Stimulated activated naive B cell treated with anti-CD40 and anti-IgM and Interleukin-4, amounts not matched to agents 10 μg/mL and 1 μg/mL and 100 μg/mL, for 72 hours (primary cell): ENCODE measurements at regions not wholly inside any gene's neighbourhood (a gene's known extent, or its start where the extent isn't known, plus 50 kb on each side); places are given as distances from the start of the nearest gene placed in this dataset.
A peak's percentile ranks its signal among the peaks of the same experiment; 100 is the strongest.
"Not testable (repeated sequence)": the region's sequence is repeated elsewhere in the genome, so short reads cannot be mapped to it uniquely, and the experiment has no call there.

Experiments used
- ATAC-seq, 2 donors: fragments of 150-1000 bp; cut with Tn5 transposase; replicated peaks; 2 replicates each; pipeline ENCODE4 v1.10.0; 2021; ENCODE audit warnings: moderate library complexity in 1 of 2
- DNase-seq: peaks from one replicate; pipeline ENCODE4 v3.0.0; 2021
- H3K27ac Mint-ChIP-seq: one replicate; pipeline ENCODE4 v1.8.0; 2022; ENCODE audit warnings: mild to moderate bottlenecking, mixed read lengths
- H3K27me3 Mint-ChIP-seq, 2 donors: one replicate each; pipeline ENCODE4 v1.8.0; 2022; ENCODE audit warnings: mixed read lengths in 2 of 2
- H3K36me3 Mint-ChIP-seq, 2 donors: one replicate each; pipeline ENCODE4 v1.8.0; 2022; ENCODE audit warnings: mixed read lengths in 2 of 2, mild to moderate bottlenecking in 1 of 2
- H3K4me1 Mint-ChIP-seq, 2 donors: one replicate each; pipeline ENCODE4 v1.8.0; 2022; ENCODE audit warnings: mixed read lengths in 2 of 2, mild to moderate bottlenecking in 1 of 2
- H3K4me3 Mint-ChIP-seq, 2 donors: one replicate each; pipeline ENCODE4 v1.8.0; 2022; ENCODE audit warnings: mild to moderate bottlenecking in 2 of 2, mixed read lengths in 2 of 2, moderate library complexity in 1 of 2
- H3K9me3 Mint-ChIP-seq, 2 donors: one replicate each; pipeline ENCODE4 v1.8.0; 2022; ENCODE audit warnings: mixed read lengths in 2 of 2, mild to moderate bottlenecking in 1 of 2

DNA sequence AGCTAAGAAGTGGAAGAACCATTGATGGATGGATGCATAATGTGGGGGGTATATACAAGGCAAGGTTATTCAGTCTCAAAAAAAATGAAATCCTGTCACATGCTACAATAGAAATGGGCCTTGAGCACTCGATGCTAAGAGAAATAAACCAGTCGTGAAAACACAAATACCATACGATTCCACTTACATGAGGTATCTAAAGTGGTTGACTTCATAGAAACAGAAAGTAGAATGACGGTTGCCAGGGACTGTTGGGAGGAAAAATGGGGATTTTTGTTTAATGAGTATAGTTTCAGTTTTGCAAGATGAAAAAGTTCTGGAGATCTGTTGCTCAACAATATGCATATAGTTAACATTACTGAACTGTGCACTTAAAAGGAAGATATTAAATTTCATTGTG, 223.6 kb upstream of the NLGN4Y start:
- DNase-seq: no peak
- no peaks in the 10 kb centered on the region for H3K36me3 Mint-ChIP-seq
- ATAC-seq: no peak
- H3K4me3 Mint-ChIP-seq: no peak overlapping the region
- H3K27me3 Mint-ChIP-seq: no peaks in the 10 kb centered on the region
- H3K27ac Mint-ChIP-seq: no peak overlapping the region
- H3K4me1 Mint-ChIP-seq: no peaks in the 10 kb centered on the region
- no peaks in the 10 kb centered on the region for H3K9me3 Mint-ChIP-seq

GRCh38 chrY:14301552-14301951, 222.8 kb upstream of the NLGN4Y start:
- no peaks in the 10 kb centered on the region for H3K27me3 Mint-ChIP-seq
- no peak overlapping the region for H3K27ac Mint-ChIP-seq
- no peaks in the 10 kb centered on the region for H3K9me3 Mint-ChIP-seq
- no peak overlapping the region for H3K4me3 Mint-ChIP-seq
- no peaks in the 10 kb centered on the region for H3K36me3 Mint-ChIP-seq
- no peak for DNase-seq
- ATAC-seq: no peak
- H3K4me1 Mint-ChIP-seq: no peaks in the 10 kb centered on the region

DNA sequence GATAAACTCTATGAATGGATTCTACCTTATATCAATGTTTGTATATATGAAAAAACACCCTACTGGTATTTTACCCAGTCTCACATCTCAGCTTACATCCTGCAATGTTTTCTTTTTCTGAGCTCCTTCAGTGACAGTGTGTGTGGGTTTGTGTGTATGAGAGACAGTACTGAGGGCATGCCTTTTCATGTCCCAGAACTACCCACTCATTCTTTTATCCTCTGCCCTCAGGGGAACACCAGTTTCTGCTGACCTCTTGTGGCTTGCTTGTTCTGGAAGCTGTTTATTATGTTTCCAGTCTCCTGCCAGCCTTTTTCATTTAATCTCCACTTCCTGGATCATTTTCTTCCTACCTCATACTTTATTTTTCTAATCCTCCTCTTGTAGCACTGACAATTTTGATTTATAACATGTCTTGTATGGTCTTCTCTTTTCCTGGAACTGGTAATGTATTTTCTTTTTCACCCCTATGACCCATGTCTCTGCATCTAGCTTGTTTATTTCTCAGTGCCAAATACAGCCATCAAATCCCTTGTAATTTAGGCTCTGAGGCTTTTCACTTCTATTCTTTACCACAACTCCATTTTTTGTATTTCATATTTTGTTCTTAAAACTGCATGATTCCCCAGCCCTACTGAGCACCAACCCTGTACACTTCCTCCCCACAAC, 195.5 kb upstream of the NLGN4Y start:
- no peak overlapping the region for H3K4me3 Mint-ChIP-seq
- H3K27ac Mint-ChIP-seq: no peak overlapping the region
- ATAC-seq: peak in 1 of 2 donors; percentile 57
- no peaks in the 10 kb centered on the region for H3K27me3 Mint-ChIP-seq
- H3K9me3 Mint-ChIP-seq: no peaks in the 10 kb centered on the region
- DNase-seq: no peak
- peaks cover 0 to 10% of the 10 kb centered on the region in 2 donors for H3K4me1 Mint-ChIP-seq
- no peaks in the 10 kb centered on the region for H3K36me3 Mint-ChIP-seq

- ATAC-seq: no peak
- H3K36me3 Mint-ChIP-seq: no peaks in the 10 kb centered on the region
- no peaks in the 10 kb centered on the region for H3K9me3 Mint-ChIP-seq
- no peak overlapping the region for H3K4me3 Mint-ChIP-seq
- no peak overlapping the region for H3K27ac Mint-ChIP-seq
- peaks cover 0 to 10% of the 10 kb centered on the region in 2 donors for H3K4me1 Mint-ChIP-seq
- H3K27me3 Mint-ChIP-seq: no peaks in the 10 kb centered on the region
- no peak for DNase-seq
Observed at GRCh38 chrY:14330362-14330761, 194.0 kb upstream of the NLGN4Y start.

GRCh38 chrY:14339524-14339923, 184.8 kb upstream of the NLGN4Y start:
- H3K9me3 Mint-ChIP-seq: no peaks in the 10 kb centered on the region
- no peak for DNase-seq
- no peak for ATAC-seq
- no peaks in the 10 kb centered on the region for H3K27me3 Mint-ChIP-seq
- H3K4me1 Mint-ChIP-seq: peaks cover 0 to 26% of the 10 kb centered on the region in 2 donors
- H3K27ac Mint-ChIP-seq: no peak overlapping the region
- H3K4me3 Mint-ChIP-seq: no peak overlapping the region
- peaks cover 0 to 1% of the 10 kb centered on the region in 2 donors for H3K36me3 Mint-ChIP-seq

- no peaks in the 10 kb centered on the region for H3K27me3 Mint-ChIP-seq
- ATAC-seq (peak in 1 of 2 donors; percentile 79), DNase-seq (no peak)
- no peak overlapping the region for H3K4me3 Mint-ChIP-seq
- no peaks in the 10 kb centered on the region for H3K9me3 Mint-ChIP-seq
- no peak overlapping the region for H3K27ac Mint-ChIP-seq
- H3K36me3 Mint-ChIP-seq: peaks cover 0 to 1% of the 10 kb centered on the region in 2 donors
- peaks cover 0 to 26% of the 10 kb centered on the region in 2 donors for H3K4me1 Mint-ChIP-seq
Observed at GRCh38 chrY:14340459-14341143, 183.7 kb upstream of the NLGN4Y start.

DNA sequence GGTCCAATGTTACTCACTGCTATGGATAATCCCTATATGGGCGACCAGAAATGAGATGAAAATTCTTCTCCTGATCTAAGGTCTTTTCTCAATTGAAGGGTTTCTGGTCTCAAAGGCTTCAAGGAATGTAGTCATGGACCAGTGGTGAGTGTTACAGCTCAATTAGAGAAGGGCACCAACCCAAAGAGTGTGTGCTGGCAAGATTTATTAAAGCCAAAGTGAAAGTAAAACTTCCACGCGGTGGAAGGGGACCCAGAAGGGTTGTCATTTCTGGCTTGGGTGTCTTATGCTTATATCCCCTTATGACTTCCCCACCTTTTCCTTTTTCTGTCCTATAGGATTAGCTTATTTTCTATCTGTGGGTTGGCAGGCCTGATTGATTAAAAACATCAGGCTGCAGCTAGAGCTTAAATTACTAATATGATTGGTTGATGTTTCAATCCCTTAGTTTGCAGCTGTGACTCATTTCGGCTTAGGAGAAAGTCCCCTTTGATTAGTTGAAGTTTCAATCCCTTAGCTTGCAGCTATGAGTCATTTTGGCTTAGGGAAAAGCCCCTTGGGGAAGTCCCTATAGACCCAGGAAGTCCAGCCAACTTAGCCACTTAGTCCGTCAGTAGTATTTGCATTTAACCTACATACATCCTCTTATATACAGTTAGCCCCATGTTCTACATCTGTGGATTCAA, 179.5 kb upstream of the NLGN4Y start:
- Mint-ChIP-seq H3K4me1 (peaks cover 0 to 19% of the 10 kb centered on the region in 2 donors), H3K27ac (no peak overlapping the region), H3K27me3 (no peaks in the 10 kb centered on the region), H3K4me3 (peak overlapping the region in 1 of 2 donors; percentile 74), H3K36me3 (peaks cover 0 to 1% of the 10 kb centered on the region in 2 donors), H3K9me3 (no peaks in the 10 kb centered on the region)
- ATAC-seq (peak in 1 of 2 donors; percentile 75), DNase-seq (no peak)

DNA sequence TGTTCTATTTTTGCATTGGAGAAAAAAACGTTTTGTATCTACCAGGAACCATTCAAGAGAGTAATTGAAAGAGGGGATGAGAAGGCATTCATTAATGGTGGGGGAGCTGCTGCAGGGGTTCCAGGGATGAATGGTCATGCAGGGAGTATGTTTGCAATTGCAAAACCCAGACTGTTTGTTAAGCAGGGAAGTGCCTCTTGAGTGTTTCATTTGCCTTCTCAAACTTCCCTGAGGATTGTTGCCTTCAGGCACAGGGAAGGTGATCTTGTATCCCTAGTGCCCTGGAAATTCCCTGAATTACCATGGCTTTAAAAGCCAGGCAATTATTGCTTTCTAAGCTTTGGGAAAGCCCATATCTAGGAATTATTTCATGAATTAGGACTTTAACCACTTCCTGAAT, 172.7 kb upstream of the NLGN4Y start:
- DNase-seq (no peak), ATAC-seq (no peak)
- peaks cover 0 to 4% of the 10 kb centered on the region in 2 donors for H3K9me3 Mint-ChIP-seq
- H3K4me1 Mint-ChIP-seq: peaks cover 0 to 6% of the 10 kb centered on the region in 2 donors
- no peaks in the 10 kb centered on the region for H3K36me3 Mint-ChIP-seq
- no peak overlapping the region for H3K27ac Mint-ChIP-seq
- no peaks in the 10 kb centered on the region for H3K27me3 Mint-ChIP-seq
- H3K4me3 Mint-ChIP-seq: no peak overlapping the region

DNA sequence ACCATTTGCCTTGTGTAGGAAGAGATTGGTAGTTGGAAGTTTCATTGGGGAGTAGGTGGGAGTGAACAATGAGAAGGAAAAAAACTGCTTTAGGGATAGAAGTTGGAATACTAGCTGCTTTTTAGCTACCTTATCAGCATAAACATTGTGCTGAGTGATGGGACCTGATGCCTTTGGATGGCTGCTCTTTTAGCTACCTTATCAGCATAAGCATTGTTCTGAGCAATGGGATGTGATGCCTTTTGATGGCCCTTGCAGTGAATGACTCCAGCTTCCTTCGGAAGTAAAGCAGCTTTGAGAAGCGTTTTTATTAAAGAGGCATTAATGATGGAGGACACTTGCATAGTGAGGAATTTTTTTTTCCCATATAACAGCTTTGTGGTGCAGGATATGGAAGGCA, 168.2 kb upstream of the NLGN4Y start:
- H3K27me3 Mint-ChIP-seq: no peaks in the 10 kb centered on the region
- peaks cover 0 to 11% of the 10 kb centered on the region in 2 donors for H3K9me3 Mint-ChIP-seq
- DNase-seq (no peak), ATAC-seq (no peak)
- peaks cover 0 to 4% of the 10 kb centered on the region in 2 donors for H3K36me3 Mint-ChIP-seq
- peaks cover 0 to 11% of the 10 kb centered on the region in 2 donors for H3K4me1 Mint-ChIP-seq
- no peak overlapping the region for H3K4me3 Mint-ChIP-seq
- no peak overlapping the region for H3K27ac Mint-ChIP-seq

GRCh38 chrY:14360748-14361500, 163.4 kb upstream of the NLGN4Y start:
- Mint-ChIP-seq H3K36me3 (peaks cover 0 to 4% of the 10 kb centered on the region in 2 donors), H3K9me3 (peaks cover 0 to 10% of the 10 kb centered on the region in 2 donors), H3K4me1 (peaks cover 0 to 5% of the 10 kb centered on the region in 2 donors), H3K27ac (no peak overlapping the region), H3K4me3 (no peak overlapping the region), H3K27me3 (no peaks in the 10 kb centered on the region)
- ATAC-seq: no peak
- no peak for DNase-seq

GRCh38 chrY:14373608-14374007, 150.7 kb upstream of the NLGN4Y start:
- ATAC-seq: no peak
- no peaks in the 10 kb centered on the region for H3K4me1 Mint-ChIP-seq
- H3K4me3 Mint-ChIP-seq: no peak overlapping the region
- H3K36me3 Mint-ChIP-seq: no peaks in the 10 kb centered on the region
- no peak overlapping the region for H3K27ac Mint-ChIP-seq
- peaks cover 0 to 3% of the 10 kb centered on the region in 2 donors for H3K9me3 Mint-ChIP-seq
- no peak for DNase-seq
- no peaks in the 10 kb centered on the region for H3K27me3 Mint-ChIP-seq

- H3K4me1 Mint-ChIP-seq: no peaks in the 10 kb centered on the region
- no peak for ATAC-seq
- no peak overlapping the region for H3K4me3 Mint-ChIP-seq
- H3K36me3 Mint-ChIP-seq: no peaks in the 10 kb centered on the region
- no peak for DNase-seq
- H3K27me3 Mint-ChIP-seq: no peaks in the 10 kb centered on the region
- H3K9me3 Mint-ChIP-seq: peaks cover 0 to 5% of the 10 kb centered on the region in 2 donors
- H3K27ac Mint-ChIP-seq: no peak overlapping the region
Observed at GRCh38 chrY:14378217-14378616, 146.1 kb upstream of the NLGN4Y start.

GRCh38 chrY:14410549-14411030, 113.7 kb upstream of the NLGN4Y start:
- H3K9me3 Mint-ChIP-seq, H3K36me3 Mint-ChIP-seq, H3K4me1 Mint-ChIP-seq, H3K27me3 Mint-ChIP-seq, H3K4me3 Mint-ChIP-seq, DNase-seq, ATAC-seq, H3K27ac Mint-ChIP-seq: not testable (repeated sequence)

GRCh38 chrY:14411334-14411733, 113.0 kb upstream of the NLGN4Y start:
- ATAC-seq: no peak
- Mint-ChIP-seq H3K27ac (no peak overlapping the region), H3K36me3 (no peaks in the 10 kb centered on the region), H3K9me3 (no peaks in the 10 kb centered on the region), H3K27me3 (no peaks in the 10 kb centered on the region), H3K4me3 (no peak overlapping the region), H3K4me1 (no peaks in the 10 kb centered on the region)
- no peak for DNase-seq
